CD4-positive, CD25-positive, alpha-beta regulatory T cell (primary cell): ENCODE measurements at regions not wholly inside any gene's neighbourhood (a gene's known extent, or its start where the extent isn't known, plus 50 kb on each side); places are given as distances from the start of the nearest gene placed in this dataset.

Source experiments
- ATAC-seq, 2 donors: fragments of 150-1000 bp; cut with Tn5 transposase; one replicate each; pipeline ENCODE4 v1.10.0; 2021; ENCODE audit warnings: low read depth in 2 of 2, moderate number of reproducible peaks in 2 of 2, moderate library complexity in 1 of 2
- DNase-seq, 3 donors: peaks; one replicate each; pipeline versions ENCODE4 v3.0.0 to v3.0.0-alpha.2; 2012 to 2022; ENCODE audit warnings: mixed read lengths in 1 of 3
- H3K27ac ChIP-seq: one replicate; pipeline ENCODE4 v1.7.0; 2013; ENCODE audit warnings: mild to moderate bottlenecking, low read length; ENCODE audit not compliant: insufficient read depth, poor library complexity, severe bottlenecking
- H3K27me3 ChIP-seq: one replicate; pipeline ENCODE4 v1.7.0; 2013; ENCODE audit warnings: low read length; ENCODE audit not compliant: control insufficient read depth, insufficient read depth
- H3K36me3 ChIP-seq: one replicate; pipeline ENCODE4 v1.7.0; 2013; ENCODE audit warnings: mild to moderate bottlenecking, low read length, moderate library complexity; ENCODE audit not compliant: control insufficient read depth, insufficient read depth
- H3K4me1 ChIP-seq: 2 replicates; pipeline ENCODE4 v1.7.0; 2013; ENCODE audit warnings: mild to moderate bottlenecking, low read length; ENCODE audit not compliant: insufficient read depth, control insufficient read depth, poor library complexity, severe bottlenecking
- H3K4me3 ChIP-seq: one replicate; pipeline ENCODE4 v1.7.0; 2013; ENCODE audit warnings: low read depth, mild to moderate bottlenecking, low read length, moderate library complexity
- H3K9me3 ChIP-seq, 2 experiments: 1 replicate in 1 of 2; 2 replicates in 1 of 2; pipeline ENCODE4 v1.7.0; 2013; ENCODE audit warnings: low read length in 2 of 2, mild to moderate bottlenecking in 1 of 2, moderate library complexity in 1 of 2; ENCODE audit not compliant: control insufficient read depth in 2 of 2
- H3K27ac Mint-ChIP-seq, 3 donors: one replicate each; pipeline ENCODE4 v1.8.0; 2020 to 2022; ENCODE audit warnings: mild to moderate bottlenecking in 3 of 3, mixed read lengths in 3 of 3, moderate library complexity in 2 of 3
- H3K27me3 Mint-ChIP-seq: one replicate; pipeline ENCODE4 v1.8.0; 2022; ENCODE audit warnings: mild to moderate bottlenecking, mixed read lengths
- H3K36me3 Mint-ChIP-seq: one replicate; pipeline ENCODE4 v1.8.0; 2020; ENCODE audit warnings: mixed read lengths
- H3K4me1 Mint-ChIP-seq, 4 donors: one replicate each; pipeline ENCODE4 v1.8.0; 2020 to 2022; ENCODE audit warnings: mixed read lengths in 4 of 4, mild to moderate bottlenecking in 1 of 4
- H3K4me3 Mint-ChIP-seq, 4 donors: one replicate each; pipeline ENCODE4 v1.8.0; 2020 to 2022; ENCODE audit warnings: mild to moderate bottlenecking in 4 of 4, mixed read lengths in 4 of 4, moderate library complexity in 3 of 4
- H3K9me3 Mint-ChIP-seq, 7 donors: one replicate each; pipeline ENCODE4 v1.8.0; 2020 to 2022; ENCODE audit warnings: mixed read lengths in 7 of 7, mild to moderate bottlenecking in 3 of 7, moderate library complexity in 2 of 7

GRCh38 chr2:237184192-237184918 lies 98.7 kb downstream of the COPS8 start:
- Histone ChIP-seq H3K9me3 (peaks cover 0 to 2% of the 10 kb centered on the region in 2 experiments), H3K27ac (no peak overlapping the region), H3K4me1 (no peaks in the 10 kb centered on the region), H3K4me3 (no peak overlapping the region), H3K36me3 (no peaks in the 10 kb centered on the region), H3K27me3 (no peaks in the 10 kb centered on the region)
- Mint-ChIP-seq H3K27me3 (peaks cover 20% of the 10 kb centered on the region), H3K27ac (no peak overlapping the region), H3K9me3 (peaks cover 0 to 10% (median 0%) of the 10 kb centered on the region in 7 donors), H3K4me1 (no peaks in the 10 kb centered on the region), H3K4me3 (no peak overlapping the region), H3K36me3 (no peaks in the 10 kb centered on the region)
- ATAC-seq (no peak), DNase-seq (no peak)

GRCh38 chr2:237184919-237185552 lies 99.3 kb downstream of the COPS8 start:
- Histone ChIP-seq H3K9me3 (peaks cover 0 to 2% of the 10 kb centered on the region in 2 experiments), H3K27ac (no peak overlapping the region), H3K4me1 (no peaks in the 10 kb centered on the region), H3K4me3 (no peak overlapping the region), H3K36me3 (no peaks in the 10 kb centered on the region), H3K27me3 (no peaks in the 10 kb centered on the region)
- ATAC-seq: no peak
- DNase-seq: no peak
- H3K4me3 Mint-ChIP-seq: no peak overlapping the region
- peaks cover 0 to 10% (median 0%) of the 10 kb centered on the region in 7 donors for H3K9me3 Mint-ChIP-seq
- no peaks in the 10 kb centered on the region for H3K36me3 Mint-ChIP-seq
- H3K27me3 Mint-ChIP-seq: peaks cover 16% of the 10 kb centered on the region
- no peak overlapping the region for H3K27ac Mint-ChIP-seq
- H3K4me1 Mint-ChIP-seq: no peaks in the 10 kb centered on the region

GRCh38 chr2:237185553-237185925 lies 99.8 kb downstream of the COPS8 start:
- no peak overlapping the region for H3K27ac Mint-ChIP-seq
- no peak for ATAC-seq

GRCh38 chr2:237189799-237190198 lies 104.1 kb downstream of the COPS8 start:
- H3K4me3 Mint-ChIP-seq: no peak overlapping the region
- no peaks in the 10 kb centered on the region for H3K27me3 ChIP-seq
- no peak overlapping the region for H3K27ac Mint-ChIP-seq
- DNase-seq (no peak), ATAC-seq (no peak)
- H3K27ac ChIP-seq: no peak overlapping the region
- no peaks in the 10 kb centered on the region for H3K4me1 ChIP-seq
- H3K4me3 ChIP-seq: no peak overlapping the region
- H3K36me3 ChIP-seq: no peaks in the 10 kb centered on the region
- peaks cover 15% of the 10 kb centered on the region for H3K27me3 Mint-ChIP-seq
- H3K9me3 Mint-ChIP-seq: peaks cover 0 to 4% (median 0%) of the 10 kb centered on the region in 7 donors
- no peaks in the 10 kb centered on the region for H3K4me1 Mint-ChIP-seq
- peaks cover 0 to 2% of the 10 kb centered on the region in 2 experiments for H3K9me3 ChIP-seq
- no peaks in the 10 kb centered on the region for H3K36me3 Mint-ChIP-seq

More at GRCh38 chr2:237185553-237185925, 99.8 kb downstream of the COPS8 start:
- H3K4me1 Mint-ChIP-seq: no peaks in the 10 kb centered on the region
- H3K36me3 Mint-ChIP-seq: no peaks in the 10 kb centered on the region
- no peak overlapping the region for H3K4me3 Mint-ChIP-seq
- H3K9me3 Mint-ChIP-seq: peaks cover 0 to 10% (median 0%) of the 10 kb centered on the region in 7 donors
- Histone ChIP-seq H3K27ac (no peak overlapping the region), H3K4me1 (no peaks in the 10 kb centered on the region), H3K36me3 (no peaks in the 10 kb centered on the region), H3K9me3 (peaks cover 0 to 2% of the 10 kb centered on the region in 2 experiments), H3K27me3 (no peaks in the 10 kb centered on the region), H3K4me3 (no peak overlapping the region)
- peaks cover 16% of the 10 kb centered on the region for H3K27me3 Mint-ChIP-seq
- no peak for DNase-seq

- ATAC-seq: no peak
- Histone ChIP-seq H3K27ac (no peak overlapping the region), H3K27me3 (no peaks in the 10 kb centered on the region), H3K4me3 (no peak overlapping the region), H3K36me3 (no peaks in the 10 kb centered on the region), H3K9me3 (peaks cover 0 to 2% of the 10 kb centered on the region in 2 experiments), H3K4me1 (no peaks in the 10 kb centered on the region)
- no peaks in the 10 kb centered on the region for H3K36me3 Mint-ChIP-seq
- peaks cover 0 to 4% (median 0%) of the 10 kb centered on the region in 7 donors for H3K9me3 Mint-ChIP-seq
- no peak for DNase-seq
- H3K27me3 Mint-ChIP-seq: peaks cover 7% of the 10 kb centered on the region
- no peaks in the 10 kb centered on the region for H3K4me1 Mint-ChIP-seq
- no peak overlapping the region for H3K27ac Mint-ChIP-seq
- H3K4me3 Mint-ChIP-seq: no peak overlapping the region
Observed at GRCh38 chr2:237190966-237191713, 105.5 kb downstream of the COPS8 start.

- no peak overlapping the region for H3K27ac ChIP-seq
- Mint-ChIP-seq H3K9me3 (peaks cover 0 to 2% (median 0%) of the 10 kb centered on the region in 7 donors), H3K27ac (no peak overlapping the region), H3K36me3 (no peaks in the 10 kb centered on the region), H3K27me3 (peaks cover 6% of the 10 kb centered on the region), H3K4me3 (no peak overlapping the region), H3K4me1 (no peaks in the 10 kb centered on the region)
- H3K9me3 ChIP-seq: peaks cover 0 to 2% of the 10 kb centered on the region in 2 experiments
- no peak overlapping the region for H3K4me3 ChIP-seq
- no peaks in the 10 kb centered on the region for H3K36me3 ChIP-seq
- ATAC-seq (no peak), DNase-seq (no peak)
- H3K4me1 ChIP-seq: no peaks in the 10 kb centered on the region
- H3K27me3 ChIP-seq: no peaks in the 10 kb centered on the region
Observed at GRCh38 chr2:237191714-237192081, 106.0 kb downstream of the COPS8 start.

GRCh38 chr2:237192881-237193280 lies 107.2 kb downstream of the COPS8 start:
- Mint-ChIP-seq H3K27me3 (no peaks in the 10 kb centered on the region), H3K4me1 (no peaks in the 10 kb centered on the region), H3K9me3 (peaks cover 0 to 1% (median 0%) of the 10 kb centered on the region in 7 donors), H3K36me3 (no peaks in the 10 kb centered on the region), H3K27ac (no peak overlapping the region), H3K4me3 (no peak overlapping the region)
- H3K27me3 ChIP-seq: no peaks in the 10 kb centered on the region
- DNase-seq (no peak), ATAC-seq (no peak)
- peaks cover 0 to 2% of the 10 kb centered on the region in 2 experiments for H3K9me3 ChIP-seq
- no peaks in the 10 kb centered on the region for H3K36me3 ChIP-seq
- H3K27ac ChIP-seq: no peak overlapping the region
- H3K4me1 ChIP-seq: no peaks in the 10 kb centered on the region
- no peak overlapping the region for H3K4me3 ChIP-seq
